ENCODE measurements at regions not wholly inside any gene's neighbourhood (a gene's known extent, or its start where the extent isn't known, plus 50 kb on each side); places are given as distances from the start of the nearest gene placed in this dataset.

DNA sequence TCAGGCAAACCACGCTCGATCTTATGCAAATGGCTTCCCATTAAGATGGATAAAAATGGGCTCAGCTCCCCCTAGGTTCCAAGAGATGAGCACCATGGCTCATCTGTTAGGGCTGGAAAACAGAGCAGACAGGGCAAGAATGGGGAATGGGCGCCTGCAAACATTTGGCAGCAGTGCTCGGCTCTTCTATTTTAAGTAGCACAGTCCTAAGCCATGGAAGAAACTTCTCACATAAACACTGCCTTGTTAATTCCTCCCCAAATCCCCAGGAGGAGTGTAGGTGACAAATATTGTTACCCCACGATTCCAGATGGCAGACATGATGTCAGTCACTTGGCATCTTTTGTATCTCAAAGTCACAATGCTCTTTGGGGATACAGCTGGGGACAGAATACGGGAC, 221.8 kb downstream of the ICE1 start:
- Mint-ChIP-seq H3K36me3 (ENCODE audit: insufficient read depth) (no peaks in the 10 kb centered on the region), H3K4me3 (no peak overlapping the region), H3K27ac (ENCODE audit: low read depth) (no peak overlapping the region), H3K9me3 (peaks cover 6% of the 10 kb centered on the region), H3K4me1 (no peaks in the 10 kb centered on the region), H3K27me3 (peaks cover 16% of the 10 kb centered on the region)
- DNase-seq (ENCODE audit: low spot score in 2 of 2), result no peak
- no peak for ATAC-seq (replicated peaks; ENCODE audit: extremely low read depth, poor library complexity, severe bottlenecking)

DNA sequence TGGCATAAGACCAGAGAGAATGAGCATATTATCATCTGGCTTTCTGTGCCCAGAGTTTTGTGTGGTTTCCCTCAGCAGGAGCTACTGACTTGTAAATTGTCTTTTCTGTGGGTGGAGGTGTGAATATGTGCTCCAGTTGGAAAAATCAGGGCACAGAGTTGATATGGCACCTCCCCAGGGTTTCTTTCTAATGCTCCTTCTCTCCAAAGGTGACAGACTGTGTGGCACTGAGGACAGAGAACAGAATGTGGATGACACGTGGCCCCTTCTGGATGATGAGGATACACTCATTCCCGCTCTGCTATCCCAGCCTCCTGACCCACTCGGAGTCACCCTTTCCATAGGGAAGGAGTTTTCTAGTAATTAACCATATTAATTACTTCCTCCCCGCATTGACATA, 221.0 kb downstream of the ICE1 start:
- no peaks in the 10 kb centered on the region for H3K9me3 Mint-ChIP-seq
- peaks cover 17% of the 10 kb centered on the region for H3K27me3 Mint-ChIP-seq
- ATAC-seq (replicated peaks; ENCODE audit: extremely low read depth, poor library complexity, severe bottlenecking) (no peak), DNase-seq (ENCODE audit: low spot score in 2 of 2) (no peak)
- H3K27ac Mint-ChIP-seq (ENCODE audit: low read depth), result no peak overlapping the region
- H3K4me3 Mint-ChIP-seq, result no peak overlapping the region
- H3K36me3 Mint-ChIP-seq (ENCODE audit: insufficient read depth), result no peaks in the 10 kb centered on the region
- no peaks in the 10 kb centered on the region for H3K4me1 Mint-ChIP-seq

DNA sequence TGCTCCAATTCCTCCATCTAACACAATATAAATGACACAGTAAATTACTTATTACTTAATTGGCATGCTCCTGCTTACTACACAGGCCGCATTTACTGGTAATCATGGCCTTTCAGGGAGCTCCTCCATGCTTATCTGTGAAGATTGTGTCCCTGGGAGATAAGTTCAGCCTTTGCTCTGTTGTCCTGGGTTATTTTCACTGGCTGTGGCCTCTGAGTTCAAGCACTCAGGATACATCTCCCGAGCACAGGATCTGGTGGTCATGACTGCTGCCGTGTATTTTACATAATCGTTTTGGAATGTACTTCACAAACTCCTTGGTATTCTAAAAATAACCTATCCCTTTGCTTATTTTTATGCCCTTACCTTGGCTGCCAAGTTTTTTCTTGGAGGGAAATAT, 215.7 kb downstream of the ICE1 start:
- H3K4me1 Mint-ChIP-seq, result no peaks in the 10 kb centered on the region
- no peaks in the 10 kb centered on the region for H3K9me3 Mint-ChIP-seq
- no peak overlapping the region for H3K27ac Mint-ChIP-seq (ENCODE audit: low read depth)
- DNase-seq (ENCODE audit: low spot score in 2 of 2), result no peak
- peaks cover 1% of the 10 kb centered on the region for H3K36me3 Mint-ChIP-seq (ENCODE audit: insufficient read depth)
- no peak overlapping the region for H3K4me3 Mint-ChIP-seq
- H3K27me3 Mint-ChIP-seq, result peaks cover 40% of the 10 kb centered on the region
- no peak for ATAC-seq (replicated peaks; ENCODE audit: extremely low read depth, poor library complexity, severe bottlenecking)

DNA sequence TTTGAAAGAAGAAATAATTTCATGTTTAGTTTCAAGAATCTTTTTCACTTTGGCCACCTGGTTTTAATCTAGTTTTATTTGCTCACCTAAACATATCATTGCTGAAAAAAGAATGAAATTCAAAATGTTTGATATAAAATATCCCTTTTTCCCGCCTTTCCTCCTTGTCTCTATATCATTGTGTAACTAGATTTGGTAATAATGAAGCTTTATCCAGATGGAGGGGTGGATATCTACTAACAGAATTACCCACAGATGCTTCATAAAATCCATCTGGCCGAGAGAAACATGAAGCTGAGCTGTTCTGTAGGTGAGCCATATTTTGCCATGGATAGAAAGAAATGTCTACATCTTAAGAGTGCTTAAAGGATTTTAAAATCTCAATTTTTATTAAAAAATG, 214.7 kb downstream of the ICE1 start:
- ATAC-seq (replicated peaks; ENCODE audit: extremely low read depth, poor library complexity, severe bottlenecking) (no peak), DNase-seq (ENCODE audit: low spot score in 2 of 2) (no peak)
- Mint-ChIP-seq H3K36me3 (ENCODE audit: insufficient read depth) (peaks cover 1% of the 10 kb centered on the region), H3K4me1 (no peaks in the 10 kb centered on the region), H3K4me3 (no peak overlapping the region), H3K27me3 (peaks cover 50% of the 10 kb centered on the region), H3K27ac (ENCODE audit: low read depth) (no peak overlapping the region), H3K9me3 (no peaks in the 10 kb centered on the region)

DNA sequence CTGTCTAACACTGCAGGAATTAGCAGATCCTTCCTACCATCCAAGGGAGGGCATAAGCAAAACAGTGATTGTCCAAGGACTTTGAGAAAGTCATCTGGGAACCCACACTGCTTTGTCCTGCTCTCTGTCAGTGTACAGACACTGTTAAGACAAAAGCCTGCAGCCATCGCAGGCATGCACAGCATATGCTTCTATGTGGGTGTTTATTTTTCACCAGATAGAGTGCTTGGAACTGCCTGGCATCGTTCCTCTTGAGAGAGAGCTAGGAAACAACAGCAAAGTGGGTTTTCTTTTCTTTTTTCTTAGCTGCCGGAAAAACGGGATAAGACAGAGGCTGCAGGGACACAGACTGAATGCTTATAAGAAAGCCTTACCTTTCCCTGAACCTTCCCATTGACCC, 212.3 kb downstream of the ICE1 start:
- no peaks in the 10 kb centered on the region for H3K9me3 Mint-ChIP-seq
- H3K4me1 Mint-ChIP-seq, result no peaks in the 10 kb centered on the region
- H3K4me3 Mint-ChIP-seq, result no peak overlapping the region
- ATAC-seq (replicated peaks; ENCODE audit: extremely low read depth, poor library complexity, severe bottlenecking) (no peak), DNase-seq (ENCODE audit: low spot score in 2 of 2) (no peak)
- H3K27ac Mint-ChIP-seq (ENCODE audit: low read depth), result no peak overlapping the region
- H3K36me3 Mint-ChIP-seq (ENCODE audit: insufficient read depth), result peaks cover 1% of the 10 kb centered on the region
- peaks cover 34% of the 10 kb centered on the region for H3K27me3 Mint-ChIP-seq

DNA sequence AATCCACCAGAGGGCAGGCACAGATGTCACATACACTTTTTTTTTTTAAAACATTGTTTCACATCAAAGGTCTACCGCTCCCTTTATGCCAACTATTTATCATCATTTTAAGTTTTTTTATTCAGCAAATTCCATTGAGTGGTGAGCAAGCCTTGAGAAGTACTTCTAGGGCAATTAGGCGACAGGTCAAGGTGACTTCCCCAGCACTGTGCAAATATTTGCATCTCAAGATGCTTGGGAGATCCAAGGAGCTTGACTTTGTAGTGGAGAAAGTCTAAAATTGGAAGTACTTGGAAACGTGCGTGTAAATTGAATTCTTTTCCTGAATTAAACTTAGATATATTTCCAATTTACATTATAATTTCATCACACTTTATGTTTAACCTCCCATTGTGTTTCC, 211.1 kb downstream of the ICE1 start:
- Mint-ChIP-seq H3K9me3 (no peaks in the 10 kb centered on the region), H3K27me3 (peaks cover 34% of the 10 kb centered on the region), H3K27ac (ENCODE audit: low read depth) (no peak overlapping the region), H3K36me3 (ENCODE audit: insufficient read depth) (peaks cover 1% of the 10 kb centered on the region), H3K4me1 (no peaks in the 10 kb centered on the region), H3K4me3 (no peak overlapping the region)
- ATAC-seq (replicated peaks; ENCODE audit: extremely low read depth, poor library complexity, severe bottlenecking) (no peak), DNase-seq (ENCODE audit: low spot score in 2 of 2) (no peak)

DNA sequence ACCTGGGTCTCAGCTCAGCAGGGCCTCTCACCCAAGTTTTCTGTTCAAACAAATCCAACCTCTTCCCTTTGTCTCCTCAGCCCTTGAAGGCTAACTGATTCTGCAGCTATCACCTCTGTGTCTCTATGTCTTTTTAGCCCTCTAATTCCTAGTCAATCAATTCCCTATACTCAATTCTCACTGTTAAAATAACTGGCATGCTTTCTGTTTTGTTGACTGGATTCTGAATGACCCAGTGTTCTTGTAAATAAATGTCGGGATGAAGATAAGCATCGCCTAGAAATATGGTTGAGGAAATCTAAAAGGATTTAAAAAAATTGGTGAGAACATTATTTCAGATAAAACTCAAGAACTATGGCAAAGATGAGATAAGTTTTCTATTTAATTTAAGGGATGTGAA, 210.2 kb downstream of the ICE1 start:
- no peak overlapping the region for H3K4me3 Mint-ChIP-seq
- no peak for ATAC-seq (replicated peaks; ENCODE audit: extremely low read depth, poor library complexity, severe bottlenecking)

DNA sequence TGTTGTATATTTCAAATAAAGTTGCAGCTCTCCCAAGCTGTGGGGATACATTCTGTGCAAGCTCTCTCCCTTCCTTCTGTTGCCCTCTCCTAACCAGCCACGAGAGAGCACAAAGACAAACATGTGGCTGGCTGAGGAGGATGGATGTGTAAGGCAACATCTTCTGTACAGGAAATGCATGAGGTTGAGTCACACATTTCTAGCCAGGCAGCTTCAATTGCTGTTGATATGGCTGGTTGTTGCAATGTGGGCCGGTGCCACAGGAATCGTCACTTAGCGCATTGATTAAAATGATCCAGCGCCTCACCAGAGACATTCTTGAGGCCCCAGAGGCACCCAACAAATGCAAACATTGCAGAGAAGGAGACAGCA, 207.1 kb downstream of the ICE1 start:
- Mint-ChIP-seq H3K27ac (ENCODE audit: low read depth) (no peak overlapping the region), H3K4me3 (no peak overlapping the region), H3K9me3 (peaks cover 6% of the 10 kb centered on the region), H3K27me3 (peaks cover 32% of the 10 kb centered on the region), H3K36me3 (ENCODE audit: insufficient read depth) (no peaks in the 10 kb centered on the region), H3K4me1 (no peaks in the 10 kb centered on the region)
- no peak for DNase-seq (ENCODE audit: low spot score in 2 of 2)
- no peak for ATAC-seq (replicated peaks; ENCODE audit: extremely low read depth, poor library complexity, severe bottlenecking)

More for the DNA sequence above, 210.2 kb downstream of the ICE1 start:
- H3K4me1 Mint-ChIP-seq, result no peaks in the 10 kb centered on the region
- no peak overlapping the region for H3K27ac Mint-ChIP-seq (ENCODE audit: low read depth)
- no peak for DNase-seq (ENCODE audit: low spot score in 2 of 2)
- H3K27me3 Mint-ChIP-seq, result peaks cover 29% of the 10 kb centered on the region
- H3K36me3 Mint-ChIP-seq (ENCODE audit: insufficient read depth), result no peaks in the 10 kb centered on the region
- no peaks in the 10 kb centered on the region for H3K9me3 Mint-ChIP-seq

DNA sequence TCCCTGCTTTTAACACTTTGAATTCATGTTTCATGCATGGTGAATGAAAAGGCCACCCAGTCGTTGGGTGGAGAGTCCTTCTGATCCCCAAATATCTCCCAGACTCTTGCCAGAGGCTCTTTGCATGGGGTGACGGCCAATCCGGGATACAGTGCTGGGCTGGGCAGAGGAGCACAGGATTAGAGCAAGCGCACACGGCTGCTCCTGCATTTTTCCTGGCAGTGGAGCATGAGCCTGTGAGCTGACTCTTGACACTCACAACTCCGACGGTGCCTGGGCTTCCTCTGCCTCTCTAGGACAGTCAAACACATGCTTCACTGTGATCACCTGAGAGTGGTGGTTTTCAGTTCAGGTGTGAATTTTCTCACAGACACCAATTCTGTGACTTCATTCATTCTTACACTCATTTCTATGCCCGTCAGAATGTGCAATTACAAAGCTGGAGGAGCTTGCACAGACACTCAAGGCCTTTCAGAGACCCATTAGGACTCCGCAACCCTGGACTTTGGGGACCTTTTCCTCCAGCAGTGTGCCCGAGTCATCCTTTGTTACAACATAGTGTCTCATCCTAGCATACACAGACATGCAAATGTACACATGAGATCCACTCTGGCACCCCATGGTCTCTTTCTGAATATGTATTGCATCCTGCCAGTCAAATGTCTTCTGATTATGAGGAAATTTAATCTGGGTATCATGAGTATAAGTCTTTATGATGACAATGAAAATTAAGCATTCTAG, 206.6 kb downstream of the ICE1 start:
- H3K4me1 Mint-ChIP-seq, result no peaks in the 10 kb centered on the region
- no peaks in the 10 kb centered on the region for H3K36me3 Mint-ChIP-seq (ENCODE audit: insufficient read depth)
- no peak for DNase-seq (ENCODE audit: low spot score in 2 of 2)
- H3K27ac Mint-ChIP-seq (ENCODE audit: low read depth), result no peak overlapping the region
- peaks cover 6% of the 10 kb centered on the region for H3K9me3 Mint-ChIP-seq
- peaks cover 27% of the 10 kb centered on the region for H3K27me3 Mint-ChIP-seq
- ATAC-seq (replicated peaks; ENCODE audit: extremely low read depth, poor library complexity, severe bottlenecking), result no peak
- no peak overlapping the region for H3K4me3 Mint-ChIP-seq

DNA sequence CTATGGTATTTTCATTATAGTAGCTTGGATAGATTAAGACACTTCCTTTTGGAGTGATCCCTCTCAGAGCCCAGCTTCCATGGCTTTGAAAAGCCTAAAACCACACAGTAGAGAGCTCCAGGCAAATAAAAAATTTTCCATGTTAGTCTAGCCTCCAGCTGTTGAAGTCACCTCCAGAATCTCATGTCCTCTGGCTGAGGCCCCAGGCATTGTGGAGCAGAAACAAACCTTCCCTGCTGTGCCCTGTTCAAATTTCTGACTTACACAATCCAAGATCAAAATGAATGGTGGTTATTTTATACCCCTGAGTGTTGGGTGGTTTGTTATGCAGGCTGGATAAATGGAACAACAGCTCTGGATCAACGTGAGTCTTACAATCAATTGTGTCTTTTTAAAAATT, 203.9 kb downstream of the ICE1 start:
- no peak for DNase-seq (ENCODE audit: low spot score in 2 of 2)
- H3K27me3 Mint-ChIP-seq, result peaks cover 13% of the 10 kb centered on the region
- no peak overlapping the region for H3K4me3 Mint-ChIP-seq
- no peaks in the 10 kb centered on the region for H3K36me3 Mint-ChIP-seq (ENCODE audit: insufficient read depth)
- H3K9me3 Mint-ChIP-seq, result peaks cover 18% of the 10 kb centered on the region
- no peak overlapping the region for H3K27ac Mint-ChIP-seq (ENCODE audit: low read depth)
- ATAC-seq (replicated peaks; ENCODE audit: extremely low read depth, poor library complexity, severe bottlenecking), result no peak
- no peaks in the 10 kb centered on the region for H3K4me1 Mint-ChIP-seq

DNA sequence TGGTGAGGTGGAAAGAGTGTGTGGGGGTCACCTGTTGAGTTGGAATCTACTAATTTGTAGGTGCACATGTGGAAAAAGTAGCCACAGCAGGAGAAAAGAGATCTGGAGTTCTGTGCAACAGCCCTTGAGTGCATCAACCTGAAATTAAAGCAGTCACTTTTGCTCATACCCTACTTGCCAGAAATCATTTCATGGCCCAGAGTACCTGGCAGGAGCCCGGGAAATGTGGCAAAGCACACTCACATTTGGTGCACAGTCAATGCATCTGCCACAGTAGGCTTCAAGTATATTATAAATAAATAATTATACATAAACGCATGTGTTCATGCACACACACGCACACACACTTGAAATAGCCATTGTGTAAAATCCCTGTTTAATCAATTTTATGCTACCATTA, 203.0 kb downstream of the ICE1 start:
- no peak for DNase-seq (ENCODE audit: low spot score in 2 of 2)
- no peaks in the 10 kb centered on the region for H3K36me3 Mint-ChIP-seq (ENCODE audit: insufficient read depth)
- H3K9me3 Mint-ChIP-seq, result peaks cover 19% of the 10 kb centered on the region
- no peak overlapping the region for H3K4me3 Mint-ChIP-seq
- peaks cover 13% of the 10 kb centered on the region for H3K27me3 Mint-ChIP-seq
- H3K27ac Mint-ChIP-seq (ENCODE audit: low read depth), result no peak overlapping the region
- H3K4me1 Mint-ChIP-seq, result no peaks in the 10 kb centered on the region
- ATAC-seq (replicated peaks; ENCODE audit: extremely low read depth, poor library complexity, severe bottlenecking), result no peak

DNA sequence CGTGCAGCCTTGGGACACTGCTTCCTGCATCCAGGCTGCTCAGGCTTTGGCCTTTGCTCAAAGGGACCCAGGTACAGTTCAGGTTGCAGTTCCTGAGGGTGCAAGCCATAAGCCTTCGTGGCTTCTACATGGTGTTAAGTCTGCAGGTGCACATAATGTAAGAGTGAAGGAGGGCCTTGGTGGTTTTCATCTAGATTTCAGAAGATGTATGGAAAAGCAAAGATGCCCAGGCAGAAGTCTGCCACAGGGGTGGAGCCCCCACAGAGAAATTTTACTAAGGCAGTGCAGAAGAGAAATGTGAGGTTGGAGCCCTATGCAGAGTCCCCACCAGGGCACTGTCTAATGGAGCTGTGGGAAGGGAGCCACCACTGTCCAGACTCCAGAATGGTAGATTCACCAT, 200.9 kb downstream of the ICE1 start:
- Mint-ChIP-seq H3K27ac (ENCODE audit: low read depth) (no peak overlapping the region), H3K4me3 (no peak overlapping the region), H3K36me3 (ENCODE audit: insufficient read depth) (no peaks in the 10 kb centered on the region), H3K9me3 (peaks cover 19% of the 10 kb centered on the region), H3K27me3 (peaks cover 13% of the 10 kb centered on the region), H3K4me1 (no peaks in the 10 kb centered on the region)
- ATAC-seq (replicated peaks; ENCODE audit: extremely low read depth, poor library complexity, severe bottlenecking), result no peak
- DNase-seq (ENCODE audit: low spot score in 2 of 2), result no peak

DNA sequence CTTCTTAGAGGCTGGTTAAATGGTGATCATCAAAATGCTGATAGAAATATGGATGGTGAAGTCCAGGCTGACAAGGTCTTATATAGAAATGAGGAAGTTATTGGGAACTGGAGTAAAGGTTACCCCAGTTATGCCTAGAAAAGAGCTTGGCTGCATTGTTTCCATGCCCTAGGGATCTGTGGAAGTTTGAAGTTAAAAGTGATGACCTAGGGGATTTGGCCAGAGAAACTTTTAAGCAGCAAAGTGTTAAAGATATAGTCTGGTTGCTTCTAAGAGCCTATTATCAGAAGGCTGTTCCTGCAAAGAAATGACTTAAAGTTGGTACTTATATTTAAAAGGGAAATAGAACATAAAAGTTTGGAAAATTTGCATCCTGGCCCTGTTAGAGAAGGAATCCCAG, 200.3 kb downstream of the ICE1 start:
- Mint-ChIP-seq H3K9me3 (peaks cover 19% of the 10 kb centered on the region), H3K27me3 (peaks cover 15% of the 10 kb centered on the region), H3K27ac (ENCODE audit: low read depth) (no peak overlapping the region), H3K4me3 (no peak overlapping the region), H3K36me3 (ENCODE audit: insufficient read depth) (no peaks in the 10 kb centered on the region), H3K4me1 (no peaks in the 10 kb centered on the region)
- no peak for DNase-seq (ENCODE audit: low spot score in 2 of 2)
- ATAC-seq (replicated peaks; ENCODE audit: extremely low read depth, poor library complexity, severe bottlenecking), result no peak

Measured in central memory CD8-positive, alpha-beta T cell (primary cell).